PC-9 (cell line): ENCODE measurements at regions not wholly inside any gene's neighbourhood (a gene's known extent, or its start where the extent isn't known, plus 50 kb on each side); places are given as distances from the start of the nearest gene placed in this dataset.

Source experiments
- BruUV-seq: library from RNA; stranded (reverse); fragments of 400-500 nt; replicated peaks from 2 replicates; lab custom pipeline; 2021; lab: Mats Ljungman, UMichigan
- CTCF ChIA-PET: fragments of 300-600 bp; sonication (Branson Sonifier 250); formaldehyde crosslinking; loops from one replicate; lab custom pipeline; 2022; ENCODE audit warnings: antibody characterized with exemption; lab: Charles Lee
- POLR2A ChIA-PET: fragments of 300-600 bp; sonication (Branson Sonifier 250); formaldehyde crosslinking; loops from one replicate; lab custom pipeline; 2022; ENCODE audit warnings: antibody characterized with exemption; ENCODE audit not compliant: unreplicated experiment; lab: Charles Lee
- DNase-seq, 2 experiments: peaks; one replicate each; pipeline versions ENCODE4 v3.0.0 to v3.0.0-alpha.2; 2015 to 2022; ENCODE audit warnings: mixed read lengths in 1 of 2
- H2AFZ ChIP-seq: fragments of 200-600 bp; sonication (generic); 2 replicates; pipeline ENCODE4 v1.8.1; 2017; ENCODE audit warnings: antibody characterized with exemption
- H3F3A ChIP-seq: fragments of 200-600 bp; sonication (generic); 2 replicates; pipeline ENCODE4 v1.8.1; 2017; ENCODE audit warnings: antibody characterized with exemption, mild to moderate bottlenecking, low read depth; ENCODE audit not compliant: insufficient read depth
- H3K27ac ChIP-seq: fragments of 200-600 bp; sonication (generic); 2 replicates; pipeline ENCODE4 v1.6.1; 2016; ENCODE audit warnings: mixed run types
- H3K27me3 ChIP-seq: fragments of 200-600 bp; sonication (generic); 2 replicates; pipeline ENCODE4 v1.6.1; 2016; ENCODE audit warnings: low read depth, mixed run types; ENCODE audit not compliant: insufficient read depth
- H3K36me3 ChIP-seq: fragments of 200-600 bp; sonication (generic); 2 replicates; pipeline ENCODE4 v1.6.1; 2016; ENCODE audit warnings: low read depth, mixed run types
- H3K4me1 ChIP-seq: fragments of 200-600 bp; sonication (generic); replicated peaks from 2 replicates; pipeline ENCODE4 v1.6.1; 2016; ENCODE audit warnings: mixed run types; ENCODE audit not compliant: insufficient read depth
- H3K4me2 ChIP-seq: fragments of 200-600 bp; sonication (generic); 2 replicates; pipeline ENCODE4 v1.6.1; 2017; ENCODE audit warnings: mixed run types
- H3K4me3 ChIP-seq: fragments of 200-600 bp; sonication (generic); 2 replicates; pipeline ENCODE4 v1.6.1; 2016; ENCODE audit warnings: mixed run types
- H3K79me2 ChIP-seq: fragments of 200-600 bp; sonication (generic); 2 replicates; pipeline ENCODE4 v1.6.1; 2017; ENCODE audit warnings: low read depth, mixed run types
- H3K9me2 ChIP-seq: fragments of 200-600 bp; sonication (generic); 2 replicates; pipeline ENCODE4 v1.8.1; 2017; ENCODE audit warnings: mild to moderate bottlenecking; ENCODE audit not compliant: insufficient read depth
- H3K9me3 ChIP-seq: fragments of 200-600 bp; sonication (generic); 2 replicates; pipeline ENCODE4 v1.8.1; 2016; ENCODE audit warnings: low read depth; ENCODE audit not compliant: insufficient read depth
- H4K20me1 ChIP-seq: fragments of 200-600 bp; sonication (generic); 2 replicates; pipeline ENCODE4 v1.8.1; 2017; ENCODE audit not compliant: insufficient read depth
- EZH2 ChIP-seq: fragments of 200-600 bp; sonication (generic); IDR thresholded peaks from 2 replicates; pipeline ENCODE4 v1.8.0; 2017; ENCODE audit warnings: antibody characterized with exemption, low read depth
- intact Hi-C: fragments of 100-400 bp; cut with micrococcal nuclease; formaldehyde crosslinking; loops from one replicate; pipeline ENCODE4 v1.10.0; 2022; ENCODE audit not compliant: unreplicated experiment
- TF ChIP-seq, protein P1 (sequence below): fragments of 200-600 bp; sonication (generic); conservative IDR thresholded peaks from 2 replicates; pipeline ENCODE4 v1.6.1; 2017; ENCODE audit warnings: mixed run types, antibody characterized with exemption, mild to moderate bottlenecking, moderate library complexity

- Histone ChIP-seq H3K9me2 (peaks cover 3% of the 10 kb centered on the region; the same call in 1 of the 2 replicates), H3K27ac (no peak overlapping the region), H2AFZ (no peak overlapping the region), H3K4me2 (no peak overlapping the region), H3F3A (no peaks in the 10 kb centered on the region), H3K4me3 (no peak overlapping the region), H3K4me1 (no peaks in the 10 kb centered on the region), H3K9me3 (0 out of 2 replicates have a peak, but pooled peaks cover 10% of the 10 kb centered on the region), H3K79me2 (no peaks in the 10 kb centered on the region), H4K20me1 (no peaks in the 10 kb centered on the region), H3K36me3 (no peaks in the 10 kb centered on the region), H3K27me3 (no peaks in the 10 kb centered on the region)
- DNase-seq, result no peak
- no peak for TF ChIP-seq EZH2
- TF ChIP-seq, protein P1, sequence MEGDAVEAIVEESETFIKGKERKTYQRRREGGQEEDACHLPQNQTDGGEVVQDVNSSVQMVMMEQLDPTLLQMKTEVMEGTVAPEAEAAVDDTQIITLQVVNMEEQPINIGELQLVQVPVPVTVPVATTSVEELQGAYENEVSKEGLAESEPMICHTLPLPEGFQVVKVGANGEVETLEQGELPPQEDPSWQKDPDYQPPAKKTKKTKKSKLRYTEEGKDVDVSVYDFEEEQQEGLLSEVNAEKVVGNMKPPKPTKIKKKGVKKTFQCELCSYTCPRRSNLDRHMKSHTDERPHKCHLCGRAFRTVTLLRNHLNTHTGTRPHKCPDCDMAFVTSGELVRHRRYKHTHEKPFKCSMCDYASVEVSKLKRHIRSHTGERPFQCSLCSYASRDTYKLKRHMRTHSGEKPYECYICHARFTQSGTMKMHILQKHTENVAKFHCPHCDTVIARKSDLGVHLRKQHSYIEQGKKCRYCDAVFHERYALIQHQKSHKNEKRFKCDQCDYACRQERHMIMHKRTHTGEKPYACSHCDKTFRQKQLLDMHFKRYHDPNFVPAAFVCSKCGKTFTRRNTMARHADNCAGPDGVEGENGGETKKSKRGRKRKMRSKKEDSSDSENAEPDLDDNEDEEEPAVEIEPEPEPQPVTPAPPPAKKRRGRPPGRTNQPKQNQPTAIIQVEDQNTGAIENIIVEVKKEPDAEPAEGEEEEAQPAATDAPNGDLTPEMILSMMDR, result no peak
- BruUV-seq, result no TSS peak
- POLR2A ChIA-PET, result no interaction called here
- intact Hi-C loops, result no loop called here
- CTCF ChIA-PET, result no interaction called here
These were observed 224.9 kb downstream of the CENPF start for GRCh38 chr1:214827883-214828282.

GRCh38 chr1:214830941-214831340, 227.9 kb downstream of the CENPF start:
- Histone ChIP-seq H3K4me1 (no peaks in the 10 kb centered on the region), H3K9me3 (0 out of 2 replicates have a peak, but pooled peaks cover 10% of the 10 kb centered on the region), H3K9me2 (peaks cover 3% of the 10 kb centered on the region; the same call in 1 of the 2 replicates), H3K27me3 (no peaks in the 10 kb centered on the region), H3K4me3 (no peak overlapping the region), H4K20me1 (no peaks in the 10 kb centered on the region), H3F3A (no peaks in the 10 kb centered on the region), H2AFZ (no peak overlapping the region), H3K27ac (no peak overlapping the region), H3K79me2 (no peaks in the 10 kb centered on the region), H3K4me2 (no peak overlapping the region), H3K36me3 (no peaks in the 10 kb centered on the region)
- CTCF ChIA-PET, result no interaction called here
- POLR2A ChIA-PET, result no interaction called here
- no TSS peak for BruUV-seq
- no peak for DNase-seq
- no peak for TF ChIP-seq EZH2
- TF ChIP-seq, protein P1, result no peak
- intact Hi-C loops, result no loop called here

DNA sequence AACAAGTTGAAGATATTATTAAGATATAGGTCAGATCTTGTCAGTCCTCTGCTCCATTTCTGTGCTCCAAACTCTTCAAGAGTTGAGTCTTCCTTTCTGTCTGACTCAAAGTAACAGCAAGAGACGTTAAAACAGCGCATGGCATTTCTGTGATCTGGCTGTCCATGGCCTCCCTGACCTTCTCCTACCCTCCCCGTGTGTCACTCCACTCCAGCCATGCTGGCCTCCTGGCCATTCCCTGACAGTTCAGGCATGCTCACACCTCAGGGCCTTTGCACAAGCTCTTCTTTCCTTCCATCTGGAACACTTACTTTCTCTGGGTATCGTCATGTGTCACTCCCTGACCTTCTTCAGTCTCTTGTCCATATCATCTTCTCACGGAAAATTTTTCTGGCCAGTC, 229.0 kb downstream of the CENPF start:
- no peak overlapping the region for H3K4me3 ChIP-seq
- no peaks in the 10 kb centered on the region for H3K27me3 ChIP-seq
- H3K4me1 ChIP-seq, result no peaks in the 10 kb centered on the region
- H3K9me2 ChIP-seq, result peaks cover 3% of the 10 kb centered on the region; the same call in 1 of the 2 replicates
- ChIA-PET CTCF (no interaction called here), POLR2A (no interaction called here)
- H3K79me2 ChIP-seq, result no peaks in the 10 kb centered on the region
- no TSS peak for BruUV-seq
- no peaks in the 10 kb centered on the region for H3F3A ChIP-seq
- no peak overlapping the region for H3K27ac ChIP-seq
- intact Hi-C loops, result no loop called here
- H2AFZ ChIP-seq, result no peak overlapping the region
- no peak for DNase-seq
- no peaks in the 10 kb centered on the region for H4K20me1 ChIP-seq
- H3K9me3 ChIP-seq, result 0 out of 2 replicates have a peak, but pooled peaks cover 5% of the 10 kb centered on the region
- TF ChIP-seq, protein P1, result no peak
- no peak for TF ChIP-seq EZH2
- no peaks in the 10 kb centered on the region for H3K36me3 ChIP-seq
- H3K4me2 ChIP-seq, result no peak overlapping the region
